HUDEP-2 (cell line): ENCODE measurements at regions not wholly inside any gene's neighbourhood (a gene's known extent, or its start where the extent isn't known, plus 50 kb on each side); places are given as distances from the start of the nearest gene placed in this dataset.
A peak's percentile ranks its signal among the peaks of the same experiment; 100 is the strongest.
"Not testable (repeated sequence)": the region's sequence is repeated elsewhere in the genome, so short reads cannot be mapped to it uniquely, and the experiment has no call there.

Experiments
- DNase-seq, 76 experiments: peaks; one replicate each; lab custom pipeline; 2025; ENCODE audit not compliant: unreplicated experiment in 76 of 76; lab: John Stamatoyannopoulos, UW

DNA sequence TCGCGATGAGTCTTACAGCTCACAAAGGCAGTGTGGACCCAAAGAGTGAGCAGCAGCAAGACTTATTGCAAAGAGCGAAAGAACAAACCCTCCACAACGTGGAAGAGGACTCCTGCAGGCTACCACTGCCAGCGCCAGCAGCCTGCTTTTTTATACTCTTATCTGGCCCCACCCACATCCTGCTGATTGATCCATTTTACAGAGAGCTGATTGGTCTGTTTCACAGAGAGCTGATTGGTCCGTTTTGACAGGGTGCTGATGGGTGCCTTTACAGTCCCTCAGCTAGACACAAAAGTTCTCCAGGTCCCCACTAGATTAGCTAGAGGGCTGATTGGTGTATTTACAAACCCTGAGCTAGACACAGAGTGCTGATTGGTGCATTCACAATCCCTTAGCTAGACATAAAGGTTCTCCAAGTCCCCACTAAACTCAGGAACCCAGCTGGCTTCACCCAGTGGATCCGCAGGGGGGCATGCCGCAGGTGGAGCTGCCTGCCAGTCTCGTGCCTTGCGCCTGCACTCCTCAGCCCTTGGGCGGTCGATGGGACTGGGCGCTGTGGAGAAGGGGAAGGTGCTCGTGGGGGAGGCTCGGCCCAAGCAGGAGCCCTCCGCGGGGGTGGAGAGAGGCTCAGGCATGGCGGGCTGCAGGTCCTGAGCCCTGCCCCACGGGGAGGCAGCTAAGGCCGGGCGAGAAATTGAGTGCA is 75.7 kb downstream of the QDPR start:
- not testable (repeated sequence) for DNase-seq

DNA sequence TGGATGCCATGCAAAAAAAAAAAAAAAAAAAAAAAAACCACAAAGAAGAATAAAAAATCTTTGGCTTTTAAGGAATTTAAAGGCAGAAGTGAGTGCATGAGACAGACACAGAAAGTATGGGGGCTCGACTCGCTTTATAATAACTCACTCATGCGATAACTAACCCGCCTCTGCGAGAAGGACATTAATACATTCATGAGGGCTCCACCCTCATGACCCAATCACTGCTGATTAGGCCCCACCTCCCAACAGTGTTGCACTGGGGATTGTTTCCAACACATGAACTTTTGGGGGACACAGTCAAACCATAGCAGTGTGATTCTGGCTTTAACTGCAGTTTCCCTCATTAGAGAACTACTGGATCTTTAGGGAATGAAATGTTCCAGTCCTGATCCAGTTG is 78.1 kb downstream of the QDPR start:
- no peak for DNase-seq

DNA sequence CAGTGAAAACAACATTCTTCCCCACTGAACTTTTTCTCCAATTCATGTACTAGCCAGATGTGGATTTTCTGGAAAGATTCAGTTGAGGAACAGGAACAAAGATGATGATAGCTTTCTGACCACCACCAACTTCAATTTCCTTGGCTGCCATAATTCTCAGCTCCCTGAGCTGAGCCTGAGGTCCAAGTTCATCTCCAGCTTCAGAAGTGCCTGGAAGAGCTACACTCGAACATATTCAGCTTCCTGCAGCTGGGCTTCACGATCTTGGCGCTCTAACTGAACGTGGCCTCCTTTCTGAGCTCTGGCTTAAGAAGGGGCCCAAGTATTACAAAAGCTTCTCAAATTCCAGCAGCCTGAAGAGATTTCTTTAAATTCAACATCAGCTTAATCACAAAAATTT is 83.9 kb downstream of the QDPR start:
- DNase-seq, result no peak

GRCh38 chr4:17426222-17426621 is 85.7 kb downstream of the QDPR start:
- DNase-seq, result no peak

- no peak for DNase-seq
Observed at GRCh38 chr4:17418010-17418409, 93.9 kb downstream of the QDPR start.

- no peak for DNase-seq
Observed at GRCh38 chr4:17414392-17414791, 97.5 kb downstream of the QDPR start.

- DNase-seq, result no peak
Observed at GRCh38 chr4:17400686-17401085, 111.2 kb downstream of the QDPR start.

GRCh38 chr4:17398805-17399204 is 113.1 kb downstream of the QDPR start:
- DNase-seq, result peak in 1 of 76 experiments; percentile 2

DNA sequence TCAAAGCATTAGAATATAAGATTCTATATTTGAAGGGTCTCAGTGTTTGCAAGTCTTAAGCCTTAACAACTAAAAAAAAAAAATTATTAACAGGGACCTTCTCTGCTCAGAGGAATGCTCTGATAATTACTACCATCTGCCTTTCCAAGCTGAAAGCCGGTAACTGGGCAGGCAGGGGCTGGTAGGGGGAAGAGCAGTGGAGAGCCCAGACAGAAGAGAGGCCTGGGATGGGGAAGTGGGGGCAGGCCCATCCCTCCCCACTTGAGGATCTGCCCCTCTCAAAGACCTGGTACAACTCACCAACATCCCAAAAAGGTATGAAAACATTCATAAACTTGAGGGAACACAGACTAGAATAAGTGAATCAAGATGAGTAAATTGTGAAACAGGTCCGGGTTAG is 113.9 kb downstream of the QDPR start:
- no peak for DNase-seq

GRCh38 chr4:17397611-17398010 is 114.3 kb downstream of the QDPR start:
- DNase-seq, result no peak

GRCh38 chr4:17385403-17385802 is 126.5 kb downstream of the QDPR start:
- peak in 3 of 76 experiments; percentile 0 to 6 (median 4) for DNase-seq

DNA sequence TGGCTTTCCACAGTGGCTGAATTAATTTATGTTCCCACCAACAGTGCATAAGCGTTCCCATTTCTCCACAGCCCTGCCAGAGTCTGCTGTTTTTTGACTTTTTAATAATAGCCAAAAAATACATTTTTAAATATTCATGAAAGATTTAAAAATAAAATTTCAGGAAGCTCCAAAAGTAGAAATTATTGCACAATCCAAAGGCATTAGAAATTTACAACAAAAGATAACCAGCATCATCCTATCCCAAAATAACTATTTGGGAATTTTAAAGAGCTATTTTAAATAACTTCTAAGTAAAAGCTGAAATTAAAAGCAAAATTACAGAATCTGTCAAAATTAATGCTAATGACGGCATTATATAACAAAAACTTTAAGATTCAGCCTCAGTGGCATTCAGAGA is 131.5 kb downstream of the QDPR start:
- DNase-seq, result no peak

GRCh38 chr4:17376205-17376604 is 135.7 kb downstream of the QDPR start:
- no peak for DNase-seq

DNA sequence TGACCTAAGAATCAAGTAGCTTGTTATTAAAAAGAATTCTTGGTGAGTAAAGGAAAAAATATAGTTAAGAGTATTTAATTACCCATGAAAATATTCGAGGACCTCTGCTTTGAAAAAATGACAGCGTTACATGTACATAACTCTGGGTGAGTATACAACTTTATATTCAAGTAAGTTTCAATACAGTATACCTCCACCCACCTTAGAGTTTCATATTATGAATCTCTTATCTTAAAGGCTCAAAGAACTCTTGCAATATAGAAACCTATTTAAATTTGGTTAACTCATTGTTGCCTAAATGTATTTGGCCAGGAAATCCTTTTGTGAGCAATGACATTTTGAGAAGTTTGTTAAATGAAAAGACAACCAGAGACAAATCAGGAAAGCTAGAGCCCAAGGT is 138.2 kb downstream of the QDPR start:
- DNase-seq, result no peak

- no peak for DNase-seq
Observed at GRCh38 chr4:17370818-17371217, 141.1 kb downstream of the QDPR start.

- no peak for DNase-seq
Observed at GRCh38 chr4:17368408-17368807, 143.5 kb downstream of the QDPR start.

DNA sequence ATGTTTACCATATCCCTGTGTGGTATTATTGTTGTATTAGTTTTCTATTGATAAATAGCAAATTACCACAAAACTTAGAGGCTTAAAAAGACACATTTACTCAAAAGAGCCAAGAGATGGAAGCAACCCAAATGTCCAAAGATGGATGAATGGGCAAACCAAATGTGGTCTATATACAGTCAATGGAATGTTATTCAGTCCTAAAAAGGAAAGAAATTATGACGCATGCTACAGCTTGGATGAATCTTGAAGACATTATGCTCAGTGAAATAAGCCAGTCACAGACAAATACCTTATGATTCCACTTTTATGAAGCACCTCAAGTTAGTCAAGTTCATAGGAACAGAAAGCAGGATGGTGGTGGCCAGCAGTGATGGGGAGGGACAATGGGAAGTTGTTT is 144.7 kb downstream of the QDPR start:
- DNase-seq, result no peak

DNA sequence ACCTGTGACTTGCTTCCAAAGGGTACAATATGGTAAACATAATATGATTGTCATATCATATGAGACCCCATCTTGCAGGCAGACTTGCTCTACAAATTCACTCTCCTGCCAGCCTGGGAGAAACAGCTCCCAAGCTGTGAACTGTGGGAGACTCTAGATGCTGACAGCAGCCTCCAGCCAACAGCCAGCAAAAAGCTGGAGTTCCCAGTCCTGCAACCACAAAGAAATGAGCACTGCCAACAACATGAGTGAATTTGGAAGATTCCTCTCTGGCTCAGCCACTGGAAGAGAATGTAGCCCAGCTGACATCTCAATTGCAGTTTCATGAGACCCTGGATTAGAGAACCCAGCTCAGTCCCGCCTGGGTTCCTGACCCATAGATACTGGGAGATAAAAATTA is 145.4 kb downstream of the QDPR start:
- DNase-seq, result no peak

DNA sequence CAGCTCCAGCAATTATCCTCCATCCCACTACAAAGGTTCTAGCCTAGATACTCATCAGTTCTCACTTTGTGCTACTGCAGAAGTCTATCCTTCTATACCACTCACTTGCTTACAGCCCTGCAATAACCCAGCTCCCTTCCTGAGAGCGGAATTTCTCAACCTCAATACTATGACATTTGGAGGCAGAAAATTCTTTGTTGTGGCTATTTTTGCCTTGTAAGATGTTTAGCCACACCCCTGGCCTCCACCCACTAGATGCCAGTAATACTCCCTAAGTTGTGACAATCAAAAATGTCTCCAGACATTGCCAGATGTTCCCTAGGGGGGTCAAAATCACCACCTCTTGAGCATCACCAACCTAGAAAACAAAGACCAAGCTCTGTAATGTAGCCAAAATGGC is 149.5 kb downstream of the QDPR start:
- no peak for DNase-seq

DNA sequence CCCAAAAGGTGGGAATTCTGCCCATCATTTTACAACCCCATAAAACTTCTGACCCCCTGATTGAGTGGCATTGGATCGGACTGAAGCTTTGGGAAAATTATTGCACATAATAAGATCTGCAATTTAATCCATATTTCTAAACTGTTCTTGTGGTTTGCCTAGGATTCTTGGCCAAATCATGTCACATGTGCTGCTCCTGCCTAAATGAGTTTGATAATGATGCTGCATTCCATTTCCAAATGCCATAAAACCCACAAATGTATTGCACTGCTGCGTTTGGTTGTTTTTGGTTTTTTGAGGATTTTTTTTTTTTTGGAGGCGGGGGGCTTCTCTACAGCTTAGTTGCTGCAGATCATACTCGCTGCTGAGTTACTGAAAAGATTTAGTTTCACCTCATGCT is 153.6 kb downstream of the QDPR start:
- DNase-seq, result no peak

DNA sequence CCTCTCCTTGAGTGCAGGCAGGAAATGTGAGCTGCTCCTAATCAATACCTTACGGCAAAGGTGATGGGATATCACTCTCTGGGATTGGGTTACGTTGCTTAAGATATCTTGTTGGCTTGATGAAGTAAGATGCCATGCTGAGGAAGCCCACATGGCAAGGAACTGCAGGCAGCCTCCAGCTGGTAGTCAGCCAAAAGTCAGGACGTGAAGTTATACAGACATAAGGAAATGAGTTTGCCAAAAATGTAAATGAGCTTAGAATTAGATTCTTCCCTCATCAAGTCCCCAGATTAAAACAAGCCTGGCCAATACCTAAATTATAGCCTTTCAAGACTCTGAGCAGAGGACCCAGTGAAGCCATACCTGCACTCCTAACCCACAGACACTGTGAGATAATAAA is 155.0 kb downstream of the QDPR start:
- no peak for DNase-seq

- no peak for DNase-seq
Observed at GRCh38 chr4:17352357-17352756, 159.5 kb downstream of the QDPR start.

- peak in 14 of 76 experiments; percentile 1 to 27 (median 6) for DNase-seq
Observed at GRCh38 chr4:17347445-17347844, 164.4 kb downstream of the QDPR start.
